Transverse colon (tissue), 4 donors: ENCODE measurements at regions not wholly inside any gene's neighbourhood (a gene's known extent, or its start where the extent isn't known, plus 50 kb on each side); places are given as distances from the start of the nearest gene placed in this dataset.

ENCODE experiments used
- CTCF ChIP-seq, 5 experiments: fragments of 200-600 bp in 3 of 5; fragments of 450-650 bp in 2 of 5; sonication (generic) in 3 of 5; IDR thresholded peaks; 1 replicate in 2 of 5; 2 replicates in 3 of 5; pipeline ENCODE4 v1.5.1; 2016 to 2017; ENCODE audit warnings: antibody characterized with exemption in 5 of 5, inconsistent platforms in 3 of 5, mild to moderate bottlenecking in 2 of 5, moderate library complexity in 1 of 5
- EP300 ChIP-seq: sonication (generic); formaldehyde crosslinking; IDR thresholded peaks from one replicate; pipeline ENCODE4 v1.6.1; 2017; ENCODE audit warnings: antibody characterized with exemption, low read depth
- POLR2A ChIP-seq: fragments of 450-650 bp; IDR thresholded peaks from one replicate; pipeline ENCODE4 v1.6.1; 2016; ENCODE audit warnings: antibody characterized with exemption, mild to moderate bottlenecking, moderate library complexity
- POLR2AphosphoS5 ChIP-seq, 3 donors: sonication (generic); formaldehyde crosslinking; IDR thresholded peaks; one replicate each; pipeline ENCODE4 v1.6.1; 2016; ENCODE audit warnings: antibody characterized with exemption in 3 of 3

- TF ChIP-seq CTCF (IDR thresholded peaks at IDR 0.05): no peak
- no peak for TF ChIP-seq POLR2AphosphoS5 (IDR thresholded peaks at IDR 0.05)
- no peak for TF ChIP-seq POLR2A
- no peak for TF ChIP-seq EP300
Measured at GRCh38 chr1:99490031-99490430, 155.9 kb upstream of the PALMD start.
